WTC11 (cell line): ENCODE measurements at regions not wholly inside any gene's neighbourhood (a gene's known extent, or its start where the extent isn't known, plus 50 kb on each side); places are given as distances from the start of the nearest gene placed in this dataset.

ENCODE experiments used
- ATAC-seq: fragments of 200-7000 bp; cut with Tn5 transposase; 2 replicates; pipeline ENCODE4 v1.10.0; 2021; ENCODE audit warnings: mild to moderate bottlenecking, moderate library complexity
- CTCF ChIA-PET: fragments of 300-600 bp; sonication (Branson Sonifier 250); formaldehyde crosslinking; loops from one replicate; lab custom pipeline; 2021; ENCODE audit warnings: antibody characterized with exemption; lab: Charles Lee
- POLR2A ChIA-PET: fragments of 350-600 bp; sonication (Branson Sonifier 250); formaldehyde crosslinking; loops from one replicate; lab custom pipeline; 2021; ENCODE audit warnings: antibody characterized with exemption; lab: Charles Lee
- DNase-seq: peaks from one replicate; pipeline ENCODE4 v3.0.0; 2021; ENCODE audit warnings: low spot score
- H3K27ac Mint-ChIP-seq: 2 replicates; pipeline ENCODE4 v1.8.0; 2021; ENCODE audit warnings: mixed read lengths
- H3K27me3 Mint-ChIP-seq: 2 replicates; pipeline ENCODE4 v1.8.0; 2021; ENCODE audit warnings: low read depth, mild to moderate bottlenecking, moderate library complexity, mixed read lengths
- H3K36me3 Mint-ChIP-seq: 2 replicates; pipeline ENCODE4 v1.8.0; 2021; ENCODE audit warnings: mixed read lengths
- H3K4me1 Mint-ChIP-seq: 2 replicates; pipeline ENCODE4 v1.8.0; 2022; ENCODE audit warnings: mixed read lengths
- H3K4me3 Mint-ChIP-seq: 2 replicates; pipeline ENCODE4 v1.8.0; 2021; ENCODE audit warnings: mild to moderate bottlenecking, moderate library complexity, mixed read lengths
- H3K9me3 Mint-ChIP-seq: 2 replicates; pipeline ENCODE4 v1.8.0; 2021; ENCODE audit warnings: mixed read lengths
- AFF4 ChIP-seq: sonication (generic); formaldehyde crosslinking; IDR thresholded peaks from 2 replicates; pipeline ENCODE4 v1.8.1; 2023; ENCODE audit warnings: mild to moderate bottlenecking, missing genetic modification reagents, borderline replicate concordance
- ATF1 ChIP-seq: sonication (generic); formaldehyde crosslinking; IDR thresholded peaks from 2 replicates; pipeline ENCODE4 v1.8.1; 2023; ENCODE audit warnings: mild to moderate bottlenecking, moderate library complexity, missing genetic modification reagents
- ATF6 ChIP-seq: sonication (generic); formaldehyde crosslinking; IDR thresholded peaks from 2 replicates; pipeline ENCODE4 v1.8.1; 2023; ENCODE audit warnings: mild to moderate bottlenecking, missing genetic modification reagents
- CTCF ChIP-seq: fragments of 200-600 bp; IDR thresholded peaks from 2 replicates; pipeline ENCODE4 v1.8.0; 2022; ENCODE audit warnings: antibody characterized with exemption
- HMGA2 ChIP-seq: fragments of 250-450 bp; sonication (Bioruptor Pico); IDR thresholded peaks from 2 replicates; pipeline ENCODE4 v1.4.0; 2021; ENCODE audit warnings: mild to moderate bottlenecking, moderate library complexity
- NFE2L1 ChIP-seq: sonication (generic); formaldehyde crosslinking; IDR thresholded peaks from 2 replicates; pipeline ENCODE4 v1.8.1; 2023; ENCODE audit warnings: missing genetic modification reagents
- NR2C2 ChIP-seq: sonication (generic); formaldehyde crosslinking; IDR thresholded peaks from 2 replicates; pipeline ENCODE4 v1.8.0; 2022; ENCODE audit warnings: mild to moderate bottlenecking, missing genetic modification reagents
- OVOL2 ChIP-seq: fragments of 250-450 bp; sonication (Bioruptor Pico); IDR thresholded peaks from 2 replicates; pipeline ENCODE4 v1.9.0; 2021; ENCODE audit warnings: mild to moderate bottlenecking, borderline replicate concordance
- PRDM15 ChIP-seq: sonication (generic); formaldehyde crosslinking; IDR thresholded peaks from 2 replicates; pipeline ENCODE4 v1.8.0; 2022; ENCODE audit warnings: missing genetic modification reagents
- SMAD3 ChIP-seq: sonication (generic); formaldehyde crosslinking; IDR thresholded peaks from 2 replicates; pipeline ENCODE4 v1.8.0; 2022; ENCODE audit warnings: missing genetic modification reagents, mild to moderate bottlenecking, borderline replicate concordance
- USF2 ChIP-seq: sonication (generic); formaldehyde crosslinking; IDR thresholded peaks from 2 replicates; pipeline ENCODE4 v1.8.1; 2023; ENCODE audit warnings: mild to moderate bottlenecking, missing genetic modification reagents, moderate library complexity
- ZNF138 ChIP-seq: sonication (generic); formaldehyde crosslinking; conservative IDR thresholded peaks from 2 replicates; pipeline ENCODE4 v1.8.1; 2022; ENCODE audit warnings: mild to moderate bottlenecking, moderate library complexity, missing genetic modification reagents
- ZNF281 ChIP-seq: sonication (generic); formaldehyde crosslinking; IDR thresholded peaks from 2 replicates; pipeline ENCODE4 v1.8.0; 2023; ENCODE audit warnings: mild to moderate bottlenecking, missing genetic modification reagents
- ZNF416 ChIP-seq: fragments of 250-450 bp; sonication (Bioruptor Pico); IDR thresholded peaks from 2 replicates; pipeline ENCODE4 v1.9.0; 2021; ENCODE audit warnings: mild to moderate bottlenecking, inconsistent platforms
- ZNF425 ChIP-seq: fragments of 250-450 bp; sonication (Bioruptor Pico); conservative IDR thresholded peaks from 2 replicates; pipeline ENCODE4 v1.9.0; 2021; ENCODE audit warnings: mild to moderate bottlenecking

- TF ChIP-seq OVOL2 (CRISPR knock-in tag): no peak
Measured at GRCh38 chr5:159792180-159792579, 124.1 kb upstream of the ADRA1B start (continued).

- Mint-ChIP-seq H3K36me3 (no peaks in the 10 kb centered on the region), H3K4me1 (peaks cover 8% of the 10 kb centered on the region; the same call in 1 of the 2 replicates), H3K27me3 (no peaks in the 10 kb centered on the region), H3K27ac (no peak overlapping the region), H3K9me3 (no peaks in the 10 kb centered on the region), H3K4me3 (no peak overlapping the region)
- DNase-seq (no peak), ATAC-seq (no peak)
- ChIA-PET POLR2A (no interaction called here), CTCF (no interaction called here)
- TF ChIP-seq ZNF416 (CRISPR knock-in tag) (no peak), ATF6 (CRISPR knock-in tag) (no peak), NFE2L1 (CRISPR knock-in tag) (no peak), HMGA2 (CRISPR knock-in tag) (no peak), NR2C2 (CRISPR knock-in tag) (no peak), AFF4 (CRISPR knock-in tag) (no peak), USF2 (no peak)
Measured at GRCh38 chr5:159797261-159797970, 118.9 kb upstream of the ADRA1B start.

GRCh38 chr5:159799701-159800100 is 116.6 kb upstream of the ADRA1B start:
- Mint-ChIP-seq H3K27ac (no peak overlapping the region), H3K27me3 (no peaks in the 10 kb centered on the region), H3K4me3 (no peak overlapping the region), H3K4me1 (peaks cover 8% of the 10 kb centered on the region; the same call in 1 of the 2 replicates), H3K9me3 (no peaks in the 10 kb centered on the region), H3K36me3 (no peaks in the 10 kb centered on the region)
- ChIA-PET CTCF (interaction anchor here (0.6 kb wide), 1 partner anchor 327 kb away, joined by 3 read pairs; no protein-coding TSS in a partner anchor), POLR2A (no interaction called here)
- no peak for DNase-seq
- no peak for ATAC-seq
- TF ChIP-seq ZNF281 (CRISPR knock-in tag) (no peak), ZNF138 (no peak), ZNF425 (CRISPR knock-in tag) (no peak), ATF1 (CRISPR knock-in tag) (no peak), PRDM15 (CRISPR knock-in tag) (no peak), SMAD3 (CRISPR knock-in tag) (no peak), CTCF (no peak)
